GM12865 (cell line): ENCODE measurements at regions not wholly inside any gene's neighbourhood (a gene's known extent, or its start where the extent isn't known, plus 50 kb on each side); places are given as distances from the start of the nearest gene placed in this dataset.

Experiments
- DNase-seq: peaks from one replicate; pipeline ENCODE4 v3.0.0; 2010; ENCODE audit warnings: low read depth
- H3K4me3 ChIP-seq: 2 replicates; pipeline ENCODE4 v1.5.1; 2011; ENCODE audit warnings: mild to moderate bottlenecking, low read depth, low read length, control low read depth
- CTCF ChIP-seq: IDR thresholded peaks from 2 replicates; pipeline ENCODE4 v1.5.1; 2011; ENCODE audit warnings: low read length, control low read depth, low read depth, inconsistent platforms; ENCODE audit not compliant: insufficient read depth; ENCODE audit errors: missing control alignments

DNA sequence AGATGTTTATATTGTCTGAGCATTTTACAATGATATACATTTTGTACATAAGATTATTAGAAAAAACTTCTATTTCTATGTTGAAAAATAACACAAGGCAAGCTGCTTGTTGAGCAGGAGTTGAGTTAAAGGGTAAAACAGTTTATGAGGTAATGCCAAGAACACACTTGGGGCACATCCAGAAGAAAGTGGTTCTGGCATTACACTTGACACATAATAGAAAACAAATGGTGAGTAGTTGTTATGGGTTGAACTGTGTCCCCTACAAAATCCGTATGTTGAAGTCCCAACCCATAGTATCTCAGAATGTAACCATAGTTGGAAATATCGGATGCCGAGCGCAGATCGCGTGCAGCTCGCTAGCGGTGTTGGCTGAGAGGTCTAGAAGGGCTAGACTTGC lies 354.3 kb upstream of the GOT2 start:
- no peak for DNase-seq

DNA sequence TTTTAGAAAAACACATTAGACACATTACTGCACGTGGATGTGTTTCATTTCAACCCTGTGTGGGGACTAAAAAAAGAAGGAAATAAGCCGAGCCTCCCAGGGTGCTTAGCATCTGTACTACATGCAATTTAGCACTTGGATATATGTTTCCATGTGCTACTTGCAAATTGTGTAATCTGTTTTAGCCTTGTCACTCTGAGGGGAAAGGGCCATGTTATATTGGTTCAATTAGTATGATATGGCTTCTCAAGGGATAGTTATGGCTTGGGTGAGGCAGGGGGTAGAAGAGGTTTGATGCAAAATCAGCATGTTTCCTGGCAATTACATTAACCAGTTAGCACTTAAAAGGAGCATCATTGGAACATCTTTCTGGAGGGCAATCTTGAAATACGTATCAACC lies 353.5 kb upstream of the GOT2 start:
- no peak for DNase-seq
- no peak overlapping the region for H3K4me3 ChIP-seq
- no peak for TF ChIP-seq CTCF

More for the DNA sequence above, 354.3 kb upstream of the GOT2 start:
- no peak overlapping the region for H3K4me3 ChIP-seq
- TF ChIP-seq CTCF = no peak

DNA sequence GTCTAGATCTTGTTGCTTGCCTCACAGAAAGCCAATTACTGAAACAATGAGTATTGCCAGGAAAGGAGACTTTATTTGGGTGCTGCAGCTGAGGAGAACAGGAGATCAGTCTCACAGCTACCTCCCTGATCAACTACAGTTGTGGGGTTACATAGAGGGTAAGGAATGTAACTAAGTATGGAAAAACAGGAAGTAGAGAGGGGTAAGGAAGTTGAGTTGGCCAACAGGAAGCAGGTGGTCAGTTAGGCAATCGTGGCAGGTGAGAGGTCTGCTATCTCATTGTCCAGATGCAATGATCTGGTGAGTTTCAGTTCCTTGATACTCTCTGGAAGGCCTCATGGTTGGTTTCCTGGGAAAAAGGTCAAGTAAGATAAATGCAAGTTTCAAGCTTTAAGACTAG lies 333.1 kb upstream of the GOT2 start:
- no peak for DNase-seq
- no peak overlapping the region for H3K4me3 ChIP-seq
- TF ChIP-seq CTCF = no peak

GRCh38 chr16:59060207-59060606 lies 326.1 kb upstream of the GOT2 start:
- H3K4me3 ChIP-seq = no peak overlapping the region
- no peak for TF ChIP-seq CTCF
- DNase-seq = no peak

DNA sequence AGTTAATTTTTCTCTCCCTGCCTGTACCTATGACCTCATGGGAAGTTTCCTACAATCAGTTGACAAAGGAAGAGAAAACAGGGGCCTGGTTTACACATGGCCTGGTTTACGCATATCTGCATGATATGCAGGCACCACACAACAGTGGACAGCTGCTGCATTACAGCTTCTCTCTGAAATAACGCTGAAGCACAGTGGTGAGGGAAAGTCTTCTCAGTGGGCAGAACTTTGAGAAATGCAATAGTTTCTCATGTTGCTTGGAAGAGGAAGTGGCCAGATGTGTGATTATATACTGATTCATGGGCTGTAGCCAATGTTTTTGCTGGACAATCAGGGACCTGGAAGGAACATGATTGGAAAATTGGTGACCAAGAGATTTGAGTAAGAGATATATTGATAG lies 324.1 kb upstream of the GOT2 start:
- no peak for TF ChIP-seq CTCF
- no peak overlapping the region for H3K4me3 ChIP-seq
- DNase-seq = no peak

DNA sequence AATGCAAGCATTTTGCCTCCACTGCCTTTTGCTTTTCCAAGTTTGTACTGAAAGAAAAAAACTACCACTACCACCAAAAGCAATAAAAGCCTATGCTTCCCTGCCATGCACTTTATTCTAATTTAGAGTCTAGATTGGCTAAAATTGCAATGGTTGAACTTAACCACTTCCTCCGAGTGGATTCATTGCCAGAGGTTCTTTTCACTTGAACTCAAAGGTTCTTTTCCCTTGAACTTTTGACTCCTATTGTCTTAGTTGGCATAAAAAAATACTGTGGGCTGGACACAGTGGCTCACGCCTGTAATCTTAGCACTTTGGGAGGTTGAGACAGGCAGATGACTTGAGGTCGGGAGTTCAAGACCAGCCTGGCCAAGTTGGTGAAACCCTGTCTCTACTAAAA lies 319.8 kb upstream of the GOT2 start:
- DNase-seq = no peak
- no peak overlapping the region for H3K4me3 ChIP-seq
- no peak for TF ChIP-seq CTCF

DNA sequence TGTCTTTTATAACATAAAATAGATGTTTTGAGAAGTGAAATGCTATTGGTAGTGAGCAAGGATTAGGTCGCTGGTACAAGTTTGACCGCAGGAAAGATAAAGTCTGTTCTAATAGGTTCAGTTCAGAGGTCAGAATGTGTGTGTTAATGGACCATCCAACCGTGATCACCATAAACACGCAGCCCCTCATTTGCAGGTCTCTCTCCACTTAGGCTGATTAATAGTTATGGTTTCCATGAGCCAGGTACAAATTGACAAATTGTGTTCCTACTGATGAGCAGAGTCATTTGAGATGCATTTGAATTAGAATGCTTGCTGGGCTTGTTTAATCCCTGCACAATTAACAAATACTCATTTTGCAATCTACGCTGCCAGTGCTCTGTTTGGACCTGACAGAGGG lies 318.1 kb upstream of the GOT2 start:
- DNase-seq = no peak
- no peak overlapping the region for H3K4me3 ChIP-seq
- no peak for TF ChIP-seq CTCF
